Panc1 (cell line): ENCODE measurements at regions not wholly inside any gene's neighbourhood (a gene's known extent, or its start where the extent isn't known, plus 50 kb on each side); places are given as distances from the start of the nearest gene placed in this dataset.

Experiments used
- POLR2AphosphoS5 ChIP-seq: IDR thresholded peaks from 2 replicates; pipeline ENCODE4 v1.6.1; 2012; ENCODE audit warnings: mild to moderate bottlenecking, low read depth, low read length, moderate library complexity
- TF ChIP-seq, protein P1 (sequence below): fragments of 450-650 bp; IDR thresholded peaks from 2 replicates; pipeline ENCODE4 v1.5.1; 2017; ENCODE audit warnings: mild to moderate bottlenecking

DNA sequence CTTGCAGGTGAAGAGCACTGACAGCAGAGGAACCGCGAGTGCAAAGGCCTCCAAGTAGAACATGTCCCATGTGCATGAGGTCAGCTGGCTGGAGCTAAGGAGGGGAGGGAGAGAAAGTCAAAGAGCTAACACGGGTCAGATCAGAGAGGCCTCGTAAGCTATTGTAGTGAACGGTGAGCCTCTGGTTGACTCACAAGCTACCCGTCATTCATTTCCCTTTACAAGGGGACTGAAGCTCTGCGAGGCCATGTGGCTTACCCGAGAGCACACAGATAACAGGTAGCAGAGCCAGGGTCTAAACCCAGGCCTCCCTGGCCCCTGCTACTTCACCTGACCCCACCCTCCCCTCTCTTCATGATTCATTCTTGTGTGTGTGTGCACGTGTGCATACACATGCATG, 152.7 kb upstream of the ADRA1B start:
- TF ChIP-seq, protein P1, sequence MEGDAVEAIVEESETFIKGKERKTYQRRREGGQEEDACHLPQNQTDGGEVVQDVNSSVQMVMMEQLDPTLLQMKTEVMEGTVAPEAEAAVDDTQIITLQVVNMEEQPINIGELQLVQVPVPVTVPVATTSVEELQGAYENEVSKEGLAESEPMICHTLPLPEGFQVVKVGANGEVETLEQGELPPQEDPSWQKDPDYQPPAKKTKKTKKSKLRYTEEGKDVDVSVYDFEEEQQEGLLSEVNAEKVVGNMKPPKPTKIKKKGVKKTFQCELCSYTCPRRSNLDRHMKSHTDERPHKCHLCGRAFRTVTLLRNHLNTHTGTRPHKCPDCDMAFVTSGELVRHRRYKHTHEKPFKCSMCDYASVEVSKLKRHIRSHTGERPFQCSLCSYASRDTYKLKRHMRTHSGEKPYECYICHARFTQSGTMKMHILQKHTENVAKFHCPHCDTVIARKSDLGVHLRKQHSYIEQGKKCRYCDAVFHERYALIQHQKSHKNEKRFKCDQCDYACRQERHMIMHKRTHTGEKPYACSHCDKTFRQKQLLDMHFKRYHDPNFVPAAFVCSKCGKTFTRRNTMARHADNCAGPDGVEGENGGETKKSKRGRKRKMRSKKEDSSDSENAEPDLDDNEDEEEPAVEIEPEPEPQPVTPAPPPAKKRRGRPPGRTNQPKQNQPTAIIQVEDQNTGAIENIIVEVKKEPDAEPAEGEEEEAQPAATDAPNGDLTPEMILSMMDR = no peak
- no peak for TF ChIP-seq POLR2AphosphoS5
